Stimulated activated memory B cell treated with anti-CD40 and anti-IgM and Interleukin-4, amounts not matched to agents 10 μg/mL and 1 μg/mL and 100 μg/mL, for 72 hours (primary cell): ENCODE measurements at regions not wholly inside any gene's neighbourhood (a gene's known extent, or its start where the extent isn't known, plus 50 kb on each side); places are given as distances from the start of the nearest gene placed in this dataset.
A peak's percentile ranks its signal among the peaks of the same experiment; 100 is the strongest.
"Not testable (repeated sequence)": the region's sequence is repeated elsewhere in the genome, so short reads cannot be mapped to it uniquely, and the experiment has no call there.

ENCODE experiments used
- ATAC-seq: fragments of 150-1000 bp; cut with Tn5 transposase; 2 replicates; pipeline ENCODE4 v1.10.0; 2021
- H3K27ac Mint-ChIP-seq: one replicate; pipeline ENCODE4 v1.8.0; 2022; ENCODE audit warnings: mild to moderate bottlenecking, mixed read lengths
- H3K27me3 Mint-ChIP-seq: one replicate; pipeline ENCODE4 v1.8.0; 2022; ENCODE audit warnings: mixed read lengths
- H3K36me3 Mint-ChIP-seq: one replicate; pipeline ENCODE4 v1.8.0; 2022; ENCODE audit warnings: mixed read lengths
- H3K4me1 Mint-ChIP-seq: one replicate; pipeline ENCODE4 v1.8.0; 2022; ENCODE audit warnings: mixed read lengths
- H3K4me3 Mint-ChIP-seq: one replicate; pipeline ENCODE4 v1.8.0; 2022; ENCODE audit warnings: mild to moderate bottlenecking, moderate library complexity, mixed read lengths
- H3K9me3 Mint-ChIP-seq: one replicate; pipeline ENCODE4 v1.8.0; 2022; ENCODE audit warnings: mixed read lengths

DNA sequence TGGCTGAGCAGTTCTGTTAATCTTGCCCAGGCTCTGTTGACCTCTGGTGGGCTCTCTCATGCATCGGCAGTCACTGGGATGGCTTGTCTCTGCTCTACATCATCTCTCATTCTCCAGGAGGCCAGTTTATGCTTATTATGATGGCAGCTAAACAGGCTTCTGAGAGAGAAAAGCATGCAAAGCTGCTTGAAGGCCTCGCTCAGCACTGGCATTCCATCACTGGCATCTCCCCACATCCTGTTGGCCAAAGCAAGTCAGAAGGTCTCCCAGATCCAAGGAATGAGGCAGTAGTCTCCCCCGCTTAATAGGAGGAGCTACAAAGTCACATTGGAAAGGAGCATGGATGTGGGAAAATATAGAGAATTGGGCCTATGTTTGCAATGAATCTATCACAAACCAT lies 212.6 kb downstream of the ZNF621 start:
- ATAC-seq = no peak
- Mint-ChIP-seq H3K4me1 (peaks cover 8% of the 10 kb centered on the region), H3K36me3 (peaks cover 7% of the 10 kb centered on the region), H3K4me3 (no peak overlapping the region), H3K27ac (peak overlapping the region; percentile 16), H3K9me3 (peaks cover 9% of the 10 kb centered on the region), H3K27me3 (no peaks in the 10 kb centered on the region)

GRCh38 chr3:40739971-40740370 lies 215.2 kb downstream of the ZNF621 start:
- Mint-ChIP-seq H3K27me3 (no peaks in the 10 kb centered on the region), H3K4me1 (peaks cover 8% of the 10 kb centered on the region), H3K4me3 (no peak overlapping the region), H3K9me3 (no peaks in the 10 kb centered on the region), H3K36me3 (no peaks in the 10 kb centered on the region), H3K27ac (no peak overlapping the region)
- no peak for ATAC-seq

- no peaks in the 10 kb centered on the region for H3K27me3 Mint-ChIP-seq
- no peak overlapping the region for H3K4me3 Mint-ChIP-seq
- H3K27ac Mint-ChIP-seq = no peak overlapping the region
- H3K9me3 Mint-ChIP-seq = no peaks in the 10 kb centered on the region
- no peaks in the 10 kb centered on the region for H3K36me3 Mint-ChIP-seq
- H3K4me1 Mint-ChIP-seq = peaks cover 22% of the 10 kb centered on the region
- peak; percentile 21 for ATAC-seq
These were observed 217.0 kb downstream of the ZNF621 start for GRCh38 chr3:40741729-40742128.

- peak; percentile 69 for ATAC-seq
- no peak overlapping the region for H3K4me3 Mint-ChIP-seq
- H3K9me3 Mint-ChIP-seq = no peaks in the 10 kb centered on the region
- H3K27me3 Mint-ChIP-seq = peaks cover 19% of the 10 kb centered on the region
- peak overlapping the region; percentile 66 for H3K27ac Mint-ChIP-seq
- peaks cover 28% of the 10 kb centered on the region for H3K4me1 Mint-ChIP-seq
- H3K36me3 Mint-ChIP-seq = no peaks in the 10 kb centered on the region
These were observed 220.8 kb downstream of the ZNF621 start for GRCh38 chr3:40745381-40746106.

- H3K36me3 Mint-ChIP-seq = peaks cover 5% of the 10 kb centered on the region
- H3K27ac Mint-ChIP-seq = no peak overlapping the region
- ATAC-seq = no peak
- no peak overlapping the region for H3K4me3 Mint-ChIP-seq
- peaks cover 11% of the 10 kb centered on the region for H3K4me1 Mint-ChIP-seq
- H3K27me3 Mint-ChIP-seq = peaks cover 29% of the 10 kb centered on the region
- H3K9me3 Mint-ChIP-seq = no peaks in the 10 kb centered on the region
These were observed 226.9 kb downstream of the ZNF621 start for GRCh38 chr3:40751666-40752065.

DNA sequence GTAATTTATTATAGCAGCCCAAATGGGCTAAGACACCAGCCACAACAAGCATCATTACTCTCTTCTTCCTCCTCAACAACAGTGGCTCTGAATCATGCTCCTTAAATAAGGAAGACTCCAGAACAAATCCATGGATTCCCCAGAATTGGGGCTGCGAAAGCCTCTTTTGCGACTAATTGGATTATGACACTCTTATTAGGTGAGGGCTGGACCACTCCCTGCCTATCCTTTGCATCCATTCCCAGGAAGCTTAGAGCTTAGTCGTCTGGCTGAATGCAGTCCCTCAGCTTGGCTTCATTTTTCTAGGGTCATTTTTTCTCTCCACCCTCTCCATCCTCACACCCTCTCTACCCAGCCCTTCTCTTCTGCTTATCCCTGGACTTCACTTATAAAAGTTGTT lies 227.7 kb downstream of the ZNF621 start:
- no peak overlapping the region for H3K27ac Mint-ChIP-seq
- no peaks in the 10 kb centered on the region for H3K9me3 Mint-ChIP-seq
- H3K36me3 Mint-ChIP-seq = peaks cover 5% of the 10 kb centered on the region
- H3K4me1 Mint-ChIP-seq = peaks cover 11% of the 10 kb centered on the region
- no peak overlapping the region for H3K4me3 Mint-ChIP-seq
- no peak for ATAC-seq
- peaks cover 31% of the 10 kb centered on the region for H3K27me3 Mint-ChIP-seq

GRCh38 chr3:40753291-40753770 lies 228.6 kb downstream of the ZNF621 start:
- Mint-ChIP-seq H3K27me3 (peaks cover 33% of the 10 kb centered on the region), H3K27ac (no peak overlapping the region), H3K4me3 (no peak overlapping the region), H3K36me3 (peaks cover 5% of the 10 kb centered on the region), H3K9me3 (no peaks in the 10 kb centered on the region), H3K4me1 (peaks cover 11% of the 10 kb centered on the region)
- no peak for ATAC-seq

- peak; percentile 27 for ATAC-seq
- H3K4me3 Mint-ChIP-seq = no peak overlapping the region
- peaks cover 33% of the 10 kb centered on the region for H3K27me3 Mint-ChIP-seq
- peaks cover 11% of the 10 kb centered on the region for H3K4me1 Mint-ChIP-seq
- H3K27ac Mint-ChIP-seq = no peak overlapping the region
- H3K9me3 Mint-ChIP-seq = no peaks in the 10 kb centered on the region
- H3K36me3 Mint-ChIP-seq = peaks cover 5% of the 10 kb centered on the region
These were observed 229.2 kb downstream of the ZNF621 start for GRCh38 chr3:40753951-40754350.

DNA sequence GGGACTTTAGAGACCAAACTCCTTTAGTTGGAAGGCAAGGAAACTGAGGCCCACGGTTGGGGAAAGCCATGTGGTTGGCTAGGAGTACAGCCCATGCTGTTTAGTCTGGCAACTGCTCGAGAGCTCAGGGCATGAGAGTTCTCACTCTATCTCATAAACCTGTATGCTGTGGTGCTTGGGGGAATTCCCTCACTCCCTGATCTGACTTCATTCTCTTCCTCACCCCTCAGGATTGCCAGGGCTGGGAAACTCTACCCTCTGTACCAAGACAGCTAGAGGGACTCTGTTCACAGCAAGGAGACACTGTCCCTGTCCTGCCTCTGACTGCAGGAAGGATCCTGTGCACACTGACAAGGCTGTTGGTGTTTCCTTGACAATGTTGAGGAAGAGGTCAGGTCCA lies 230.2 kb downstream of the ZNF621 start:
- Mint-ChIP-seq H3K4me1 (peaks cover 7% of the 10 kb centered on the region), H3K27ac (no peak overlapping the region), H3K27me3 (peaks cover 28% of the 10 kb centered on the region), H3K9me3 (peaks cover 1% of the 10 kb centered on the region), H3K36me3 (peaks cover 5% of the 10 kb centered on the region), H3K4me3 (no peak overlapping the region)
- peak; percentile 53 for ATAC-seq

- no peak overlapping the region for H3K4me3 Mint-ChIP-seq
- peaks cover 4% of the 10 kb centered on the region for H3K9me3 Mint-ChIP-seq
- peaks cover 5% of the 10 kb centered on the region for H3K36me3 Mint-ChIP-seq
- H3K27me3 Mint-ChIP-seq = peaks cover 19% of the 10 kb centered on the region
- peaks cover 5% of the 10 kb centered on the region for H3K4me1 Mint-ChIP-seq
- ATAC-seq = no peak
- H3K27ac Mint-ChIP-seq = no peak overlapping the region
These were observed 231.7 kb downstream of the ZNF621 start for GRCh38 chr3:40756500-40756899.

GRCh38 chr3:40762771-40763170 lies 238.0 kb downstream of the ZNF621 start:
- Mint-ChIP-seq H3K9me3 (peaks cover 10% of the 10 kb centered on the region), H3K4me1 (peaks cover 19% of the 10 kb centered on the region)
- H3K4me3 Mint-ChIP-seq, H3K27me3 Mint-ChIP-seq, H3K36me3 Mint-ChIP-seq, ATAC-seq, H3K27ac Mint-ChIP-seq: not testable (repeated sequence)

DNA sequence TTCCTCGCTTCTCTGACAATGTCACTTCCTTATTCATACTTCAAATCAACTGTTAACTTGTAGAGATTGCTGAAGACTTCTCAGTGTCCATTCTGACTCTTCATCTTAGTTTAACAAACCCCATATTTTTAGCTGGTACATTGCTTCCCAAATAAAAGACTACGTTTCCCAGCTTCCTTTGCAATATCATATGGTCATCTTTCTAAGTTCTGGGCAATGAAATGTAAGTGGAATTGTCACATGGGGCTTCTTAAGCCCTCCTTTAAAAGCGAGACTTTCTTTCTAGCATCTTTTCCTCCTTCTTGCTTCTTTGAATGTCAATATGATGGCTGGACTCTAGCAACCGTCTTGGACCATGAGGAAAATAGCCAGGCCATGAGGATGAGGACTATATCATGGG lies 239.0 kb downstream of the ZNF621 start:
- H3K4me1 Mint-ChIP-seq = peaks cover 19% of the 10 kb centered on the region
- H3K27me3 Mint-ChIP-seq = no peaks in the 10 kb centered on the region
- peaks cover 10% of the 10 kb centered on the region for H3K9me3 Mint-ChIP-seq
- no peaks in the 10 kb centered on the region for H3K36me3 Mint-ChIP-seq
- H3K4me3 Mint-ChIP-seq = no peak overlapping the region
- no peak for ATAC-seq
- no peak overlapping the region for H3K27ac Mint-ChIP-seq

DNA sequence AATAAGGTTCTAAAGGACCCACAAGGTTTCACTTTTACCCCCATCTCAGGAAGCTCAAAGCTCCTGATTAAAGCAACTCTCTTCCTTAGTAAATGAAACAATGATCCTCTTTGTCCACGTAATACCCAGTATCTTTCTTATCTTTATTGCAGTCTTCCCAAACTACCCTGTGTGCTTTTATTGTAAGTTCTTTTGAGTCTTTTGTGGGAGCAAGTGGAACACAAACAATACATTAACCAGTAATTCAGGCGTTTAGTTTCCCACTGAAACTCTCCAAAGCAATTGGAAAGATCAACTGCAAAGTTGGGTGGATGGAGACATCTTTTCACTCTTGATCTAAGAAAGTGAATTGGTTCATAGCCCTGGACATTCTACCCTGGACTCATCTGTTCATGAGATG lies 240.0 kb downstream of the ZNF621 start:
- Mint-ChIP-seq H3K4me1 (peaks cover 21% of the 10 kb centered on the region), H3K4me3 (no peak overlapping the region), H3K9me3 (peaks cover 10% of the 10 kb centered on the region), H3K36me3 (no peaks in the 10 kb centered on the region), H3K27me3 (no peaks in the 10 kb centered on the region), H3K27ac (no peak overlapping the region)
- ATAC-seq = no peak

DNA sequence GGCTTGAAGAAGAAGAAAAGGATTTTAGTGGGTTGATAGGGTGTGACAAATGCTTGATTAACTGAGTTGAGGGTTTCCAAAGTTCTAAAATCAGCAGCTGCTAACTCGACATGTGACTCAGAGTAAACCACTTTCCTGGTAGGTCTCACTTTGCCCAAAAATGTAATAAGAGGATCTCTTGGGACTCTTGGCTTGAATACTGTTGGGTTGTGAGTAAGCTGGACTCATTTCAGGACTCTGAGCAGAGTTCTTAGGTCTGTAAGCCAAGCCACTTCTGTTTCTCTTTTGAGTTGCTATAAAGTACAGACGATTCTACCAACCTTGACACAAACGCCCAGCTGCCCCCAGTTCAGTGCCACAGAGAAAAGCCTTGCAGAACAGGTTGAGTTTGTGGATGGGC lies 241.1 kb downstream of the ZNF621 start:
- ATAC-seq = peak; percentile 94
- no peaks in the 10 kb centered on the region for H3K36me3 Mint-ChIP-seq

DNA sequence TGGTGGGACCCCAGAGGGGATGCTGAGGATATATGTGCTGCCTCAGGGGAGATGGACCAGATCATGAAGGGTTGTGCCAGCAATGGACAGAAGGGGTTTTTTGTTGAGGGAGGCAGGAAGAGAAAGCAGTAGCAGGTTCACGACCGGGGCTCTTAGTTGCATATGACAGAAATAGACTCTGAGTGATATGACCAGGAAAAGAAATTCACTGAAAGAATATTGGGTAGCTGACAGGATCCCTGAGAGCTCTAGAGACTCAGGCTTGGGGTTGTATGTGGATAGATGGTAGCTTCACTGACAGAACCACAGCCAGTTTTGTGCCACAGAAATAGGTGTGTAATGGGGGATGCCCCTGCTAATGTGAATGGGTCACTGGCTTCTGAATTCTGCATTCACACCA lies 241.6 kb downstream of the ZNF621 start:
- H3K36me3 Mint-ChIP-seq = no peaks in the 10 kb centered on the region
- H3K4me1 Mint-ChIP-seq = peaks cover 28% of the 10 kb centered on the region
- peak overlapping the region; percentile 79 for H3K27ac Mint-ChIP-seq
- ATAC-seq = peak; percentile 61
- H3K9me3 Mint-ChIP-seq = peaks cover 6% of the 10 kb centered on the region
- H3K27me3 Mint-ChIP-seq = no peaks in the 10 kb centered on the region
- H3K4me3 Mint-ChIP-seq = peak overlapping the region; percentile 42

More for the DNA sequence above, 241.1 kb downstream of the ZNF621 start:
- Mint-ChIP-seq H3K4me3 (peak overlapping the region; percentile 42), H3K4me1 (peaks cover 28% of the 10 kb centered on the region), H3K9me3 (peaks cover 6% of the 10 kb centered on the region), H3K27me3 (no peaks in the 10 kb centered on the region), H3K27ac (peak overlapping the region; percentile 79)

- H3K4me3 Mint-ChIP-seq = no peak overlapping the region
- ATAC-seq = no peak
- H3K27ac Mint-ChIP-seq = no peak overlapping the region
- no peaks in the 10 kb centered on the region for H3K36me3 Mint-ChIP-seq
- peaks cover 23% of the 10 kb centered on the region for H3K4me1 Mint-ChIP-seq
- no peaks in the 10 kb centered on the region for H3K9me3 Mint-ChIP-seq
- no peaks in the 10 kb centered on the region for H3K27me3 Mint-ChIP-seq
These were observed 243.3 kb downstream of the ZNF621 start for GRCh38 chr3:40768046-40768445.
